ENCODE measurements at regions not wholly inside any gene's neighbourhood (a gene's known extent, or its start where the extent isn't known, plus 50 kb on each side); places are given as distances from the start of the nearest gene placed in this dataset.

DNA sequence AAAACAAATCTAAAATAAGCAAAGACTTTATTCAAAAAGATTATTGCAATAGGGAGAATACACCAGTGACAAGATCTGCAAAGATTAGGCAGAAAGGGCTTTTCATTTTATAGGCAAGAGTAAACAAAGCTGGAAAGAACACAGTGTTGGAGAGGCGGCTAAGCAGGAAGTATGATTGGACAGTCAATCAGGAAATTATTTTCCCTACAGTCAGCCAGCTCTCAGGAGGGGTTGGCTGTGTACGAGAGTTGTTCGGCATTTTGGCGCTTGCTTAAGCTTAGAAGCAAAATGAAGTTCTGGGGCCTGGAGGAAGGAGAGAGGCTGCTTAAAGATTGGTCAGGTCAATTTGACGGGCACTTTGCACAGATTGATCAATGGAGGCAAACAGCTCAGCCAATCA is 1030.5 kb downstream of the TLE4 start:
- H3K79me2 ChIP-seq (ENCODE audit: low read length) = no peaks in the 10 kb centered on the region
- no peaks in the 10 kb centered on the region for H3K9me2 ChIP-seq (replicated peaks; ENCODE audit: insufficient read depth, low read length)
- H3K27ac ChIP-seq (ENCODE audit: low read length) = no peak overlapping the region
- H3K4me3 ChIP-seq (ENCODE audit: low read length) = no peak overlapping the region
- H3K27me3 ChIP-seq (replicated peaks; ENCODE audit: insufficient read depth, low read length) = no peaks in the 10 kb centered on the region
- TF ChIP-seq, protein P1, sequence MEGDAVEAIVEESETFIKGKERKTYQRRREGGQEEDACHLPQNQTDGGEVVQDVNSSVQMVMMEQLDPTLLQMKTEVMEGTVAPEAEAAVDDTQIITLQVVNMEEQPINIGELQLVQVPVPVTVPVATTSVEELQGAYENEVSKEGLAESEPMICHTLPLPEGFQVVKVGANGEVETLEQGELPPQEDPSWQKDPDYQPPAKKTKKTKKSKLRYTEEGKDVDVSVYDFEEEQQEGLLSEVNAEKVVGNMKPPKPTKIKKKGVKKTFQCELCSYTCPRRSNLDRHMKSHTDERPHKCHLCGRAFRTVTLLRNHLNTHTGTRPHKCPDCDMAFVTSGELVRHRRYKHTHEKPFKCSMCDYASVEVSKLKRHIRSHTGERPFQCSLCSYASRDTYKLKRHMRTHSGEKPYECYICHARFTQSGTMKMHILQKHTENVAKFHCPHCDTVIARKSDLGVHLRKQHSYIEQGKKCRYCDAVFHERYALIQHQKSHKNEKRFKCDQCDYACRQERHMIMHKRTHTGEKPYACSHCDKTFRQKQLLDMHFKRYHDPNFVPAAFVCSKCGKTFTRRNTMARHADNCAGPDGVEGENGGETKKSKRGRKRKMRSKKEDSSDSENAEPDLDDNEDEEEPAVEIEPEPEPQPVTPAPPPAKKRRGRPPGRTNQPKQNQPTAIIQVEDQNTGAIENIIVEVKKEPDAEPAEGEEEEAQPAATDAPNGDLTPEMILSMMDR (IDR thresholded peaks at IDR 0.05; ENCODE audit: low read length) = no peak
- no peak for TF ChIP-seq EZH2 (optimal IDR thresholded peaks at IDR 0.05; ENCODE audit: low read depth, low read length)
- TF ChIP-seq EZH2phosphoT487 (IDR thresholded peaks at IDR 0.05; ENCODE audit: low read length) = no peak
- no peak overlapping the region for H3K4me2 ChIP-seq (ENCODE audit: low read depth, low read length)
- no peaks in the 10 kb centered on the region for H3K4me1 ChIP-seq (ENCODE audit: low read length)
- no peak overlapping the region for H2AFZ ChIP-seq (ENCODE audit: low read length)
- no peaks in the 10 kb centered on the region for H3K36me3 ChIP-seq (replicated peaks; ENCODE audit: insufficient read depth, low read length)
- no peaks in the 10 kb centered on the region for H3F3A ChIP-seq (ENCODE audit: insufficient read depth, low read length)
- H4K20me1 ChIP-seq (ENCODE audit: insufficient read depth, low read length) = no peaks in the 10 kb centered on the region
- 0 out of 2 replicates have a peak, but pooled peaks cover 2% of the 10 kb centered on the region for H3K9me3 ChIP-seq (replicated peaks; ENCODE audit: insufficient read depth, low read length)
- no peak for DNase-seq
- no peak overlapping the region for H3K9ac ChIP-seq (ENCODE audit: low read length)

DNA sequence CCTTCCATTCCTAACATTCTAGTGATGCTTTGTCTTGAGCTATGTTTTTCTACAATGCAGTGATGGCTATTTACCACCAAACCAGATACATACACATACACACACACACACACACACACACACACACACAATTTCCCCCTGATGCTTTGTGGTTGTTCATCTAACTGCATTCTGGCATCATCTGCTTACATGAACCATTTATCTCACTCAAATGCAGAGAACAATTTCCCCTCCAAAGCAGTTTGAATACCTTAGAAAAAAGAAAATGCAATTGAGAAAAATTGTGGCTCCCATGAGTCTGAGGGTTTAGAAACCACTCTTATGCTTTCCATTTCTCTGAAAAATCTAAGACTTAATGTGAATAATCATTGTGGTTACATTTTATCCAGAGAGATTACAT is 1024.8 kb downstream of the TLE4 start:
- no peak for DNase-seq
- Histone ChIP-seq H3K9me3 (replicated peaks; ENCODE audit: insufficient read depth, low read length) (0 out of 2 replicates have a peak, but pooled peaks cover 2% of the 10 kb centered on the region), H3K9ac (ENCODE audit: low read length) (no peak overlapping the region), H3K4me3 (ENCODE audit: low read length) (no peak overlapping the region), H3K27ac (ENCODE audit: low read length) (no peak overlapping the region), H3K9me2 (replicated peaks; ENCODE audit: insufficient read depth, low read length) (no peaks in the 10 kb centered on the region), H3K27me3 (replicated peaks; ENCODE audit: insufficient read depth, low read length) (no peaks in the 10 kb centered on the region), H3K4me1 (ENCODE audit: low read length) (no peaks in the 10 kb centered on the region), H3F3A (ENCODE audit: insufficient read depth, low read length) (no peaks in the 10 kb centered on the region), H3K79me2 (ENCODE audit: low read length) (no peaks in the 10 kb centered on the region), H3K4me2 (ENCODE audit: low read depth, low read length) (no peak overlapping the region), H3K36me3 (replicated peaks; ENCODE audit: insufficient read depth, low read length) (no peaks in the 10 kb centered on the region), H4K20me1 (ENCODE audit: insufficient read depth, low read length) (no peaks in the 10 kb centered on the region), H2AFZ (ENCODE audit: low read length) (no peak overlapping the region)
- TF ChIP-seq EZH2phosphoT487 (IDR thresholded peaks at IDR 0.05; ENCODE audit: low read length) = no peak
- no peak for TF ChIP-seq EZH2 (optimal IDR thresholded peaks at IDR 0.05; ENCODE audit: low read depth, low read length)
- TF ChIP-seq, protein P1 (IDR thresholded peaks at IDR 0.05; ENCODE audit: low read length) = no peak

DNA sequence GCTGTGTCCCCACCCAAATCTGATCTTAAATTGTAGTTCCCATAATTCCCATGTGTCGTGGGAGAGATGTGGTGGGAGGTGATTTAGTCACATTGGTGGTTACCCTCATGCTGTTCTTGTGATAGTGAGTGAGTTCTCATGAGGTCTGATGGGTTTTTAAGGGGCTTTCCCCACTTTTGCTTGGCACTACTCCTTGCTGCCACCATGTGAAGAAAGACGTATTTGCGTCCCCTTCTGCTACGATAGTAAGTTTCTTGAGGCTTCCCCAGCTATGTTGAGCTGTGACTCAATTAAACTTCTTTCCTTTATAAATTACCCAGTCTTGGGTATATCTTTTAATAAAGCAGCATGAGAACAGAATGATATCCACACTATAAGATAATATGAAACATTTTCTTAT is 1023.4 kb downstream of the TLE4 start:
- H3K4me1 ChIP-seq (ENCODE audit: low read length) = no peaks in the 10 kb centered on the region
- no peaks in the 10 kb centered on the region for H4K20me1 ChIP-seq (ENCODE audit: insufficient read depth, low read length)
- no peak overlapping the region for H2AFZ ChIP-seq (ENCODE audit: low read length)
- no peaks in the 10 kb centered on the region for H3K27me3 ChIP-seq (replicated peaks; ENCODE audit: insufficient read depth, low read length)
- no peaks in the 10 kb centered on the region for H3K79me2 ChIP-seq (ENCODE audit: low read length)
- no peak overlapping the region for H3K4me3 ChIP-seq (ENCODE audit: low read length)
- no peak overlapping the region for H3K9ac ChIP-seq (ENCODE audit: low read length)
- no peak for DNase-seq
- H3K4me2 ChIP-seq (ENCODE audit: low read depth, low read length) = no peak overlapping the region
- TF ChIP-seq, protein P1 (IDR thresholded peaks at IDR 0.05; ENCODE audit: low read length) = no peak
- TF ChIP-seq EZH2phosphoT487 (IDR thresholded peaks at IDR 0.05; ENCODE audit: low read length) = no peak
- no peak for TF ChIP-seq EZH2 (optimal IDR thresholded peaks at IDR 0.05; ENCODE audit: low read depth, low read length)
- H3K9me2 ChIP-seq (replicated peaks; ENCODE audit: insufficient read depth, low read length) = no peaks in the 10 kb centered on the region
- no peaks in the 10 kb centered on the region for H3K36me3 ChIP-seq (replicated peaks; ENCODE audit: insufficient read depth, low read length)
- no peaks in the 10 kb centered on the region for H3F3A ChIP-seq (ENCODE audit: insufficient read depth, low read length)
- H3K9me3 ChIP-seq (replicated peaks; ENCODE audit: insufficient read depth, low read length) = 0 out of 2 replicates have a peak, but pooled peaks cover 2% of the 10 kb centered on the region
- H3K27ac ChIP-seq (ENCODE audit: low read length) = no peak overlapping the region
